CD4-positive, alpha-beta T cell treated with Interleukin-2 at 100 ng/mL for 4 hours (primary cell): ENCODE measurements at regions not wholly inside any gene's neighbourhood (a gene's known extent, or its start where the extent isn't known, plus 50 kb on each side); places are given as distances from the start of the nearest gene placed in this dataset.
"Not testable (repeated sequence)": the region's sequence is repeated elsewhere in the genome, so short reads cannot be mapped to it uniquely, and the experiment has no call there.

ENCODE experiments used
- DNase-seq: peaks from one replicate; pipeline ENCODE4 v3.0.0-alpha.2; 2020; ENCODE audit warnings: low spot score

GRCh38 chr2:231644426-231644825 is 51.8 kb downstream of the TEX44 start:
- DNase-seq, result no peak

- DNase-seq, result no peak
Measured at GRCh38 chr2:231646476-231646875, 53.8 kb downstream of the TEX44 start.

- DNase-seq, result peak; percentile 39
Measured at GRCh38 chr2:231648579-231649174, 56.0 kb downstream of the TEX44 start.

- not testable (repeated sequence) for DNase-seq
Measured at GRCh38 chr2:231651561-231651960, 56.8 kb upstream of the PTMA start.

- DNase-seq, result no peak
Measured at GRCh38 chr2:231655488-231655887, 52.8 kb upstream of the PTMA start.

- DNase-seq, result no peak
Measured at GRCh38 chr2:231655894-231656293, 52.4 kb upstream of the PTMA start.
